ENCODE measurements at regions not wholly inside any gene's neighbourhood (a gene's known extent, or its start where the extent isn't known, plus 50 kb on each side); places are given as distances from the start of the nearest gene placed in this dataset.
"Not testable (repeated sequence)": the region's sequence is repeated elsewhere in the genome, so short reads cannot be mapped to it uniquely, and the experiment has no call there.

GRCh38 chr5:142542078-142542477 is 143.8 kb downstream of the FGF1 start:
- no peak for DNase-seq

- peak; percentile 82 for DNase-seq
Observed at GRCh38 chr5:142540922-142541422, 144.9 kb downstream of the FGF1 start.

- DNase-seq, result no peak
Observed at GRCh38 chr5:142539154-142539740, 146.6 kb downstream of the FGF1 start.

GRCh38 chr5:142537938-142538337 is 148.0 kb downstream of the FGF1 start:
- DNase-seq, result no peak

- no peak for DNase-seq
Observed at GRCh38 chr5:142532781-142533176, 153.1 kb downstream of the FGF1 start.

GRCh38 chr5:142531977-142532780 is 153.7 kb downstream of the FGF1 start:
- no peak for DNase-seq

GRCh38 chr5:142530904-142531303 is 155.0 kb downstream of the FGF1 start:
- no peak for DNase-seq

- DNase-seq, result no peak
Observed at GRCh38 chr5:142529626-142530278, 156.1 kb downstream of the FGF1 start.

GRCh38 chr5:142527664-142528295 is 158.1 kb downstream of the FGF1 start:
- no peak for DNase-seq

- no peak for DNase-seq
Observed at GRCh38 chr5:142527234-142527633, 158.7 kb downstream of the FGF1 start.

- no peak for DNase-seq
Observed at GRCh38 chr5:142522983-142523382, 162.9 kb downstream of the FGF1 start.

- no peak for DNase-seq
Observed at GRCh38 chr5:142521706-142522105, 164.2 kb downstream of the FGF1 start.

GRCh38 chr5:142520885-142521284 is 165.0 kb downstream of the FGF1 start:
- DNase-seq, result no peak

- DNase-seq, result not testable (repeated sequence)
Observed at GRCh38 chr5:142519913-142520312, 166.0 kb downstream of the FGF1 start.

GRCh38 chr5:142517840-142518239 is 168.1 kb downstream of the FGF1 start:
- no peak for DNase-seq

- DNase-seq, result no peak
Observed at GRCh38 chr5:142516732-142517131, 169.2 kb downstream of the FGF1 start.

GRCh38 chr5:142515036-142515435 is 170.9 kb downstream of the FGF1 start:
- DNase-seq, result no peak

- DNase-seq, result no peak
Observed at GRCh38 chr5:142514196-142514595, 171.7 kb downstream of the FGF1 start.

GRCh38 chr5:142512043-142513042 is 173.5 kb downstream of the FGF1 start:
- no peak for DNase-seq

- DNase-seq, result no peak
Observed at GRCh38 chr5:142511358-142511757, 174.5 kb downstream of the FGF1 start.

GRCh38 chr5:142509026-142509425 is 176.9 kb downstream of the FGF1 start:
- no peak for DNase-seq

Measured in muscle of arm (tissue), 1 donor.